ENCODE measurements at regions not wholly inside any gene's neighbourhood (a gene's known extent, or its start where the extent isn't known, plus 50 kb on each side); places are given as distances from the start of the nearest gene placed in this dataset.

DNA sequence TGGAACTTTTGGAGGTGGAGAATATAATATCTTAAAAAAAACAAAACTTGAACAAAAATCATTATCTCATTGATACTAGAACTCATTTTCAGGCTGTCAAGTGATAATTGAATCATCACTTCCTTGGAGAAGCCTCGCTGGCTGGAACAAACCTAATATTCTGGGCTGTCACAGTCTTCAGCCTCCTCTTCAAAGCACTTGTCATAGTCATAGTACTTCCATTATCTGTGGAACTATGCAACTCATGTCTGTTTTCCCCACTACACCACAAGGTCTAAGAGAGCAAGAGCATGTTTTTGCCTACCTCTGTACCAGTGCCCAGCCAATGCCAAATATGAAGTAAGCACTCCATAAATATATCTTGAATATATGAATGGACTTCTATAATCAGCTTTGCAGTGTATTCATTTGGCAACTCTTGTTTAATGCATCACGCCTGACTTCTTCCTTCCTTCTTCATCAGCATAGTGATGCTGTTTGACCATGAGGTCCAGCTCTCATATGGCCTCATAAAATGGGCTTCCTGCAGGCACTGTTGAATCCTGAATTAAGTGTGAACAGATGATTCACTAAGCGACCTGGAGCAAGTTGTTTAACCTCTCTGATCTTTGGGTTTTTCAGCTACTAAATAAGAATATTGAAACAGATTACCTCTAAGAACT is 86.6 kb upstream of the SNRK start:
- Histone ChIP-seq H3K4me3 (replicated peaks; ENCODE audit: insufficient read depth, low read length) (no peak overlapping the region), H3K27me3 (ENCODE audit: insufficient read depth, poor library complexity, severe bottlenecking) (no peaks in the 10 kb centered on the region), H3K27ac (replicated peaks) (no peak overlapping the region)
- no peak for DNase-seq (ENCODE audit: low read depth in 1 of 2, low spot score in 1 of 2)
- TF ChIP-seq CTCF (IDR thresholded peaks at IDR 0.05; ENCODE audit: insufficient read depth, low read length) (no peak), REST (IDR thresholded peaks at IDR 0.05; ENCODE audit: insufficient replicate concordance, low read depth) (no peak), POLR2AphosphoS5 (IDR thresholded peaks at IDR 0.05; ENCODE audit: low read depth) (no peak), SPI1 (IDR thresholded peaks at IDR 0.05; ENCODE audit: borderline replicate concordance, low read depth) (no peak), GABPA (IDR thresholded peaks at IDR 0.05; ENCODE audit: low read depth) (no peak)

- DNase-seq (ENCODE audit: low read depth in 1 of 2, low spot score in 1 of 2): no peak
- no peak overlapping the region for H3K27ac ChIP-seq (replicated peaks)
Observed at GRCh38 chr3:43198791-43199644, 87.3 kb upstream of the SNRK start.

More at GRCh38 chr3:43198791-43199644, 87.3 kb upstream of the SNRK start:
- TF ChIP-seq SPI1 (IDR thresholded peaks at IDR 0.05; ENCODE audit: borderline replicate concordance, low read depth) (no peak), CTCF (IDR thresholded peaks at IDR 0.05; ENCODE audit: insufficient read depth, low read length) (no peak), REST (IDR thresholded peaks at IDR 0.05; ENCODE audit: insufficient replicate concordance, low read depth) (no peak), POLR2AphosphoS5 (IDR thresholded peaks at IDR 0.05; ENCODE audit: low read depth) (no peak), GABPA (IDR thresholded peaks at IDR 0.05; ENCODE audit: low read depth) (no peak)
- no peaks in the 10 kb centered on the region for H3K27me3 ChIP-seq (ENCODE audit: insufficient read depth, poor library complexity, severe bottlenecking)
- no peak overlapping the region for H3K4me3 ChIP-seq (replicated peaks; ENCODE audit: insufficient read depth, low read length)

Data from HL-60 (cell line).